ENCODE measurements at regions not wholly inside any gene's neighbourhood (a gene's known extent, or its start where the extent isn't known, plus 50 kb on each side); places are given as distances from the start of the nearest gene placed in this dataset.

DNA sequence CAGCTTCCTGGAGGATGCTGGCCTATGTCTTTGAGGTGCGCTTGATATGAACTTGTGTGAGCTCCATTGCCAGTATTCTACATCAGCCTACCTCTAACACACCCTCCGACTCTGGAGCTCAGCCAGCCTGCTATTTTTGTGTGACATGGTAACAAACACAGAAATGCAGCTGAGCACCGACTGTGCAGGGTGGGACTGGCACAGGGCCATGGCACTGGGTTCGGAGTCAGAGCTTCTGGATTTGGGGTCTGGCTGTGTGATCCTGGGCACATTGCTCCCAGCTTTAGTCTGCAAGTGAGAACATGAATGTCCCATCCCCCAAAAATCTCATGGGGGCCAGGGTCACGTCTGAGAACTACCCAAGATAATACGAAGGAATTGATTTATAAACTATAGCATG is 257.2 kb upstream of the CTBP2 start:
- DNase-seq (ENCODE audit: low spot score), result no peak
- TF ChIP-seq, protein P1, sequence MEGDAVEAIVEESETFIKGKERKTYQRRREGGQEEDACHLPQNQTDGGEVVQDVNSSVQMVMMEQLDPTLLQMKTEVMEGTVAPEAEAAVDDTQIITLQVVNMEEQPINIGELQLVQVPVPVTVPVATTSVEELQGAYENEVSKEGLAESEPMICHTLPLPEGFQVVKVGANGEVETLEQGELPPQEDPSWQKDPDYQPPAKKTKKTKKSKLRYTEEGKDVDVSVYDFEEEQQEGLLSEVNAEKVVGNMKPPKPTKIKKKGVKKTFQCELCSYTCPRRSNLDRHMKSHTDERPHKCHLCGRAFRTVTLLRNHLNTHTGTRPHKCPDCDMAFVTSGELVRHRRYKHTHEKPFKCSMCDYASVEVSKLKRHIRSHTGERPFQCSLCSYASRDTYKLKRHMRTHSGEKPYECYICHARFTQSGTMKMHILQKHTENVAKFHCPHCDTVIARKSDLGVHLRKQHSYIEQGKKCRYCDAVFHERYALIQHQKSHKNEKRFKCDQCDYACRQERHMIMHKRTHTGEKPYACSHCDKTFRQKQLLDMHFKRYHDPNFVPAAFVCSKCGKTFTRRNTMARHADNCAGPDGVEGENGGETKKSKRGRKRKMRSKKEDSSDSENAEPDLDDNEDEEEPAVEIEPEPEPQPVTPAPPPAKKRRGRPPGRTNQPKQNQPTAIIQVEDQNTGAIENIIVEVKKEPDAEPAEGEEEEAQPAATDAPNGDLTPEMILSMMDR (IDR thresholded peaks at IDR 0.05), result no peak

DNA sequence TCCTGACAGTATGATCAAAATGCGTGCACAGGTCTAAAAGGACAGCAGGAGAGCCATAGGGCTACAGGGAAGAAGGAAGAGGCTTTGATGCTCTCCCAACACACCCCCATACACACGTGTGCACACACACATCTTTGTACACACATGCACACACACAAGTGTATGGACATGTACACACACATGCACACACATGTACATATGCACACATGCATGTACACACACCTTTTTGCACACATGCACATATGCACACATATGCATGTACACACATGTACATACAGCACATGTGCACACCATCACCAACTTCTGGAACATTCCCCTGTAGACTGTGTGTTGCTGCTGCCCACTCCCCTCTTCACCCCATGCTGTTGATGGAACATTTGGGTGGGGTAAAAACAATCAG is 255.6 kb upstream of the CTBP2 start:
- H3K4me1 Mint-ChIP-seq (ENCODE audit: low read depth), result no peaks in the 10 kb centered on the region
- TF ChIP-seq, protein P1 (IDR thresholded peaks at IDR 0.05), result no peak
- no peaks in the 10 kb centered on the region for H3K36me3 Mint-ChIP-seq (ENCODE audit: low read depth)
- no peak for DNase-seq (ENCODE audit: low spot score)
- H3K27me3 Mint-ChIP-seq (ENCODE audit: low read depth), result no peaks in the 10 kb centered on the region
- no peak overlapping the region for H3K4me3 Mint-ChIP-seq (ENCODE audit: unreplicated experiment)
- H3K9me3 Mint-ChIP-seq (ENCODE audit: low read depth), result peaks cover 3% of the 10 kb centered on the region
- no peak overlapping the region for H3K27ac Mint-ChIP-seq (ENCODE audit: unreplicated experiment)

More for the DNA sequence above, 257.2 kb upstream of the CTBP2 start:
- Mint-ChIP-seq H3K36me3 (ENCODE audit: low read depth) (no peaks in the 10 kb centered on the region), H3K27me3 (ENCODE audit: low read depth) (peaks cover 3% of the 10 kb centered on the region), H3K9me3 (ENCODE audit: low read depth) (peaks cover 6% of the 10 kb centered on the region), H3K27ac (ENCODE audit: unreplicated experiment) (no peak overlapping the region), H3K4me3 (ENCODE audit: unreplicated experiment) (no peak overlapping the region), H3K4me1 (ENCODE audit: low read depth) (no peaks in the 10 kb centered on the region)

DNA sequence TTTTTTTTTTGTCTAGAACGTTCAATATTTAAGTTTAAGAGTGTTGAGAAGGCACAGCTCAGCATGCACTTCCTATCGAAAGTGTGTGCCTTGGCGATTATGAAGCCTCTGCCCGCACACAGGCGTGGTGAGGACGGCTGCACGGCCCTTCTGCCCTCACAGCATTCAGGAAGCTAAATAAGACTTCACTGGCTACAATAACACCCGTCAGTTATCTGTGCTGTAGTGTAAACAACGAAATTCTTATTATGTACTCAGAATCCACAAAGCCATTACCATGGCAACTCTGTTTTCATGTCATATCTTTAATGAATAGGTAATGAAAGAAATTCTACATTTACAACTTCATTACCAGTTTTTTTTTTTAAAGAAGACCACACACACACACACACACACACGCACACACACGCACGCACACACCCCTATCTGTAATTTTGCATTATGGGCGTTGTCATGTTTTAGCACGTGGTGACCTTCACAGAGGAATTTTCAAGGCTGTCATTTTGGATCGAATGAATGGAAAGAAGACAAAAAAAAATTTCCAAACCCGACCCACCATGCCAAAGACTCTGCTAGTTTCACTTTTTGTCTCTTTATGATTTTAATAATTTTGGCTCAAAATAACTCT is 254.8 kb upstream of the CTBP2 start:
- H3K36me3 Mint-ChIP-seq (ENCODE audit: low read depth), result no peaks in the 10 kb centered on the region
- H3K27me3 Mint-ChIP-seq (ENCODE audit: low read depth), result no peaks in the 10 kb centered on the region
- H3K4me3 Mint-ChIP-seq (ENCODE audit: unreplicated experiment), result no peak overlapping the region
- H3K4me1 Mint-ChIP-seq (ENCODE audit: low read depth), result no peaks in the 10 kb centered on the region
- no peaks in the 10 kb centered on the region for H3K9me3 Mint-ChIP-seq (ENCODE audit: low read depth)
- TF ChIP-seq, protein P1 (IDR thresholded peaks at IDR 0.05), result no peak
- no peak overlapping the region for H3K27ac Mint-ChIP-seq (ENCODE audit: unreplicated experiment)
- DNase-seq (ENCODE audit: low spot score), result no peak

DNA sequence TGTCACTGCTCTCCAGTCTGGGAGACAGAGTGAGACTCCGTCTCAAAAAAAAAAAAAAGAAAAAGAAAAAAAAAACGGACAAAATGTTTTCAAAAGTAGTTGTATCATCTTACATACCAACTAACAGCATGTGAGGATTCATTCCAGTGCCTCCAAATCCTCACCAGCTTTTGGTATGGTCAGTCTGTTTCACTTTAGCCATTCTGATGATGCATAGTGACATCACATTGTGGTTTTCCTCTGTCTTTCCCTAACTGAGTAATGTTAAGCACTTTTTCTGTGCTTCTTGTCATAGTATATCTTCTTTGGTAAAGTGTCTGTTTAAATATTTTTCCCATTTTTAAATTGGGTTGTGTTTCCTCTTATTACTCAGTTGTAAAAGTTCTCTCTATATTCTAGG is 251.4 kb upstream of the CTBP2 start:
- no peak for DNase-seq (ENCODE audit: low spot score)
- no peaks in the 10 kb centered on the region for H3K27me3 Mint-ChIP-seq (ENCODE audit: low read depth)
- H3K4me3 Mint-ChIP-seq (ENCODE audit: unreplicated experiment), result no peak overlapping the region
- no peaks in the 10 kb centered on the region for H3K4me1 Mint-ChIP-seq (ENCODE audit: low read depth)
- H3K36me3 Mint-ChIP-seq (ENCODE audit: low read depth), result no peaks in the 10 kb centered on the region
- TF ChIP-seq, protein P1 (IDR thresholded peaks at IDR 0.05), result no peak
- no peak overlapping the region for H3K27ac Mint-ChIP-seq (ENCODE audit: unreplicated experiment)
- H3K9me3 Mint-ChIP-seq (ENCODE audit: low read depth), result no peaks in the 10 kb centered on the region

DNA sequence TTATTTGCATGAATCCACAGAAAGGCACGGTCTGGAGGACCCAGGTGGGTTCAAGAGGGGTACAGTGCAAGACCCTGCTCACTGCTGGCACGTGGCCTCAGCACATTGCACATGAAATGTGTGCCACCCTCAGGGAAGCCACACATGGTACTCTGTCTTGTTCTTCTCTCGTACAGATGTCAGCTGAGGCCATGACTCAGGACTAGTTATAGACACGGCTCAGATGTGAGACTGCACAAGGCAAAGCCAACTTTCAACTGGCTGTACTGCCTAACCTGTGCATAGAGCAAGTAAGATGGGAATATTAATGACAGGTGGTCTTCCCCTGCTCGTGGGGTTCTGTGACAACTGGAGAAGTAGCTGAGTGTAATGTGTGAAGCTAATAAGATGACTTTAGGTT is 249.4 kb upstream of the CTBP2 start:
- TF ChIP-seq, protein P1 (IDR thresholded peaks at IDR 0.05), result no peak
- no peak overlapping the region for H3K27ac Mint-ChIP-seq (ENCODE audit: unreplicated experiment)
- no peaks in the 10 kb centered on the region for H3K27me3 Mint-ChIP-seq (ENCODE audit: low read depth)
- H3K9me3 Mint-ChIP-seq (ENCODE audit: low read depth), result peaks cover 8% of the 10 kb centered on the region
- no peak for DNase-seq (ENCODE audit: low spot score)
- peaks cover 2% of the 10 kb centered on the region for H3K36me3 Mint-ChIP-seq (ENCODE audit: low read depth)
- no peaks in the 10 kb centered on the region for H3K4me1 Mint-ChIP-seq (ENCODE audit: low read depth)
- H3K4me3 Mint-ChIP-seq (ENCODE audit: unreplicated experiment), result no peak overlapping the region
